Panc1 (cell line): ENCODE measurements at regions not wholly inside any gene's neighbourhood (a gene's known extent, or its start where the extent isn't known, plus 50 kb on each side); places are given as distances from the start of the nearest gene placed in this dataset.

Experiments used
- ATAC-seq: fragments of 200-7000 bp; cut with Tn5 transposase; 2 replicates; pipeline ENCODE4 v1.9.1; 2020; ENCODE audit warnings: mild to moderate bottlenecking, moderate library complexity
- BruUV-seq: library from RNA; stranded (reverse); fragments of 400-500 nt; replicated peaks from 2 replicates; lab custom pipeline; 2021; lab: Mats Ljungman, UMichigan
- CTCF ChIA-PET: fragments of 300-600 bp; sonication (Branson Sonifier 250); formaldehyde crosslinking; loops from one replicate; lab custom pipeline; 2022; ENCODE audit warnings: antibody characterized with exemption; lab: Charles Lee
- POLR2A ChIA-PET: fragments of 300-600 bp; sonication (Branson Sonifier 250); formaldehyde crosslinking; loops from one replicate; lab custom pipeline; 2022; ENCODE audit warnings: antibody characterized with exemption; lab: Charles Lee
- DNase-seq: peaks from one replicate; pipeline ENCODE4 v3.0.0-alpha.2; 2010; ENCODE audit warnings: low read depth, low spot score
- H3K27ac ChIP-seq: 2 replicates; pipeline ENCODE4 v1.5.1; 2011; ENCODE audit warnings: mild to moderate bottlenecking, low read length, inconsistent platforms
- H3K27me3 ChIP-seq: fragments of 200-500 bp; sonication (Bioruptor generic); 2 replicates; pipeline ENCODE4 v1.6.0; 2014; ENCODE audit warnings: low read length, inconsistent platforms; ENCODE audit not compliant: control insufficient read depth, insufficient read depth
- H3K36me3 ChIP-seq: fragments of 200-500 bp; sonication (Bioruptor generic); 2 replicates; pipeline ENCODE4 v1.5.1; 2014; ENCODE audit warnings: inconsistent platforms, mild to moderate bottlenecking, low read length, moderate library complexity; ENCODE audit not compliant: control insufficient read depth, insufficient read depth
- H3K4me1 ChIP-seq: 2 replicates; pipeline ENCODE4 v1.5.1; 2011; ENCODE audit warnings: inconsistent platforms, mild to moderate bottlenecking, low read length, moderate library complexity; ENCODE audit not compliant: control insufficient read depth, insufficient read depth
- H3K4me3 ChIP-seq, 2 experiments: 2 replicates each; pipeline ENCODE4 v1.5.1; 2011 to 2012; ENCODE audit warnings: low read depth in 2 of 2, low read length in 2 of 2, mild to moderate bottlenecking in 2 of 2, inconsistent platforms in 1 of 2, moderate library complexity in 1 of 2
- H3K9me3 ChIP-seq: fragments of 200-500 bp; sonication (Bioruptor generic); 2 replicates; pipeline ENCODE4 v1.5.1; 2014; ENCODE audit warnings: low read depth, mild to moderate bottlenecking, inconsistent platforms, low read length, moderate library complexity; ENCODE audit not compliant: control insufficient read depth, insufficient read depth
- POLR2AphosphoS5 ChIP-seq: IDR thresholded peaks from 2 replicates; pipeline ENCODE4 v1.6.1; 2012; ENCODE audit warnings: mild to moderate bottlenecking, low read depth, low read length, moderate library complexity
- REST ChIP-seq, 2 experiments: IDR thresholded peaks; 2 replicates each; pipeline ENCODE4 v1.6.1; 2011 to 2012; ENCODE audit warnings: low read depth in 2 of 2, control low read depth in 1 of 2, low read length in 1 of 2, mild to moderate bottlenecking in 1 of 2, moderate library complexity in 1 of 2; ENCODE audit not compliant: insufficient read depth in 1 of 2
- SIN3A ChIP-seq: IDR thresholded peaks from 2 replicates; pipeline ENCODE4 v1.6.1; 2012; ENCODE audit warnings: low read depth, mild to moderate bottlenecking, low read length, moderate library complexity, borderline replicate concordance; ENCODE audit not compliant: insufficient read depth
- TCF7L2 ChIP-seq: IDR thresholded peaks from 2 replicates; pipeline ENCODE4 v1.6.1; 2011; ENCODE audit warnings: mild to moderate bottlenecking, low read depth, low read length, inconsistent platforms
- in situ Hi-C: cut with HindIII; loops from 2 replicates; pipeline ENCODE4 v1.10.0; 2016; ENCODE audit warnings: low sequenced_read_pairs, low pct_unique_long_range_greater_than_20kb
- intact Hi-C: fragments of 100-400 bp; cut with micrococcal nuclease; formaldehyde crosslinking; loops from one replicate; pipeline ENCODE4 v1.10.0; 2022; ENCODE audit not compliant: unreplicated experiment
- TF ChIP-seq, protein P1 (sequence below): fragments of 450-650 bp; IDR thresholded peaks from 2 replicates; pipeline ENCODE4 v1.5.1; 2017; ENCODE audit warnings: mild to moderate bottlenecking

GRCh38 chr10:29760138-29760900, 125.5 kb upstream of the SVIL start:
- CTCF ChIA-PET, result no interaction called here
- no peak for TF ChIP-seq TCF7L2
- TF ChIP-seq POLR2AphosphoS5, result no peak
- TF ChIP-seq, protein P1, sequence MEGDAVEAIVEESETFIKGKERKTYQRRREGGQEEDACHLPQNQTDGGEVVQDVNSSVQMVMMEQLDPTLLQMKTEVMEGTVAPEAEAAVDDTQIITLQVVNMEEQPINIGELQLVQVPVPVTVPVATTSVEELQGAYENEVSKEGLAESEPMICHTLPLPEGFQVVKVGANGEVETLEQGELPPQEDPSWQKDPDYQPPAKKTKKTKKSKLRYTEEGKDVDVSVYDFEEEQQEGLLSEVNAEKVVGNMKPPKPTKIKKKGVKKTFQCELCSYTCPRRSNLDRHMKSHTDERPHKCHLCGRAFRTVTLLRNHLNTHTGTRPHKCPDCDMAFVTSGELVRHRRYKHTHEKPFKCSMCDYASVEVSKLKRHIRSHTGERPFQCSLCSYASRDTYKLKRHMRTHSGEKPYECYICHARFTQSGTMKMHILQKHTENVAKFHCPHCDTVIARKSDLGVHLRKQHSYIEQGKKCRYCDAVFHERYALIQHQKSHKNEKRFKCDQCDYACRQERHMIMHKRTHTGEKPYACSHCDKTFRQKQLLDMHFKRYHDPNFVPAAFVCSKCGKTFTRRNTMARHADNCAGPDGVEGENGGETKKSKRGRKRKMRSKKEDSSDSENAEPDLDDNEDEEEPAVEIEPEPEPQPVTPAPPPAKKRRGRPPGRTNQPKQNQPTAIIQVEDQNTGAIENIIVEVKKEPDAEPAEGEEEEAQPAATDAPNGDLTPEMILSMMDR, result no peak
- TF ChIP-seq REST (IDR thresholded peaks at IDR 0.05; ENCODE audit: insufficient read depth in 1 of 2, low read depth in 2 of 2, low read length in 1 of 2), result no peak
- no peak for TF ChIP-seq SIN3A
- in situ Hi-C loops (no loop called here), intact Hi-C loops (no loop called here)
- peaks cover 5% of the 10 kb centered on the region for H3K4me1 ChIP-seq
- H3K9me3 ChIP-seq, result no peaks in the 10 kb centered on the region
- POLR2A ChIA-PET, result interaction anchor here (0.5 kb wide), 1 partner anchor 36 kb away, joined by 16 read pairs; no protein-coding TSS in a partner anchor
- no peak overlapping the region for H3K4me3 ChIP-seq
- H3K27me3 ChIP-seq, result no peaks in the 10 kb centered on the region
- no peak overlapping the region for H3K27ac ChIP-seq
- BruUV-seq, result no TSS peak
- DNase-seq (no peak), ATAC-seq (no peak)
- H3K36me3 ChIP-seq, result no peaks in the 10 kb centered on the region

GRCh38 chr10:29757551-29758297, 123.0 kb upstream of the SVIL start:
- BruUV-seq, result no TSS peak
- no peak for TF ChIP-seq TCF7L2
- TF ChIP-seq, protein P1, result no peak
- Histone ChIP-seq H3K27ac (no peak overlapping the region), H3K27me3 (no peaks in the 10 kb centered on the region), H3K36me3 (no peaks in the 10 kb centered on the region), H3K4me3 (no peak overlapping the region), H3K9me3 (no peaks in the 10 kb centered on the region), H3K4me1 (peaks cover 5% of the 10 kb centered on the region)
- CTCF ChIA-PET, result no interaction called here
- POLR2A ChIA-PET, result no interaction called here
- intact Hi-C loops (no loop called here), in situ Hi-C loops (no loop called here)
- ATAC-seq, result peak; percentile 66
- no peak for DNase-seq
